HG02642 (cell line): ENCODE measurements at regions not wholly inside any gene's neighbourhood (a gene's known extent, or its start where the extent isn't known, plus 50 kb on each side); places are given as distances from the start of the nearest gene placed in this dataset.
"Not testable (repeated sequence)": the region's sequence is repeated elsewhere in the genome, so short reads cannot be mapped to it uniquely, and the experiment has no call there.

Experiments used
- ATAC-seq: cut with Tn5 transposase; IDR thresholded peaks from one replicate; pipeline ENCODE4 v1.9.1; 2021; ENCODE audit warnings: mild to moderate bottlenecking; ENCODE audit not compliant: unreplicated experiment, poor library complexity

DNA sequence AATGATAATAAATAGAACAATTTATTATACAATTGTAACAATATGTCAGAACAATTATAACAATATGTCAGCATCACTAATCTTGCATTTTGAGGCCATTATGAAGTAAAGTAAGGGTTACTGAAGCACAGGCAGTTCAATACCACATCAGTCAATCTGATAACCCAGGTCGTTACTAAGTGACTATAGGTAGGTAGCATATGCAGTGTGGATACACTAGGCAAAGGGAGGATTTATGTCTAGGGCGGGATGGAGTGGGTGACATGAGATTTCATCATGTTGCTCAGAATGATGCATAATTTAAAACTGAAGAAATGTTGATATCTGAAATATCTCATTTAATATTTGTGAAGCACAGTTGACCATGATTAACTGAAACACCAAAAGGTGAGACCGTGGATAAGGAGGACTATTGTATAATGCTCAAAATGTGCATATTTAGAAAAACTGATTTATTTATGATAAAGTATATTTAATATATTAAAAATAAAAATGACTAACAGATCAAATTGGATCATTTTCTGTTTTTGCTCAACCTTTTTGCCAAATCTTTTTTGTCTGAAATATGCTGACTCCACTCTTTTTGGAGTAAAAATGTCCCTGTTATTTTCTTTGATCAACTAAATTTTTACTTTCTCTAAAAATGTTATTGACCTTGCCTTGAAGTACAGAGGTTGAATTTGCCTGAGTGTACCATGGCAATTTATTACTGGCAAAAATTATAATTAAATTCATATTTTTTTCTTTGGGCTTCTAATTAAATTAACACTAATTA, 1189.4 kb upstream of the USP15 start:
- ATAC-seq: no peak

DNA sequence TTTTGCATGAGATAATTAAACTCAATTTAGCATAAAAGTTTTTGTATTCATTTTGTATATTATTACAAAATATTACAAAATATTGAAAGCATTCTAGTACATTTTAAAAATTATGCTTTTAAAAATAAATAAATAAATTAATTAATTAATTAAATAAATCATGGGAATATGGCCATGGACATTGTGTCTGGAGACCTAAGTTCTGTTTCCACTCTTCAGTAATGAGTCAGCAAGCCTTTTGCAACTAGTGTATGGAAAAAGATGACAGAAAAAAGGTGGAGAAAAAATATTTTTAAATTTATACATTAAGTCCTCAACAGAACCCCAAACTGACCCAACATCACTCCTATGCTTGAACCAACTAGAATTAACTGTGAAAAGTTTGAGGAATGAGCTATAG, 1187.5 kb upstream of the USP15 start:
- no peak for ATAC-seq

DNA sequence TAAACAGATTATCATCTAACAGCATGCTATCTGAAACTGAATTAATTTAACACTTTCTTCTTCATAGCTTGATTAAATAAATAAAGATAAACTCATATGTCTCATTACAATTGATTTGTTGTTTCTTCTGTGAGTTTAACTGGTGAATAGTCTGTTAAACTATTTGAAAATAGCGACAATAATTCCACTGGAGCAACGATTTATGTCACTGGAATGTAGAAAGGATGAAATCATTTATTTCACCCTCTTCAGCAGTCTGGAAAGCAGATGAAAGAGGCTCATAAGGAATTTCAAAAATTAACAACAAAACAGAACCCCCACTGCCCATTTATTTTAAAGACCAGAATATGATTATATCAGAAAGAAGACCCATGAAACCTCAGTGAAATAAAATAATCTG, 1165.1 kb upstream of the USP15 start:
- ATAC-seq: no peak

DNA sequence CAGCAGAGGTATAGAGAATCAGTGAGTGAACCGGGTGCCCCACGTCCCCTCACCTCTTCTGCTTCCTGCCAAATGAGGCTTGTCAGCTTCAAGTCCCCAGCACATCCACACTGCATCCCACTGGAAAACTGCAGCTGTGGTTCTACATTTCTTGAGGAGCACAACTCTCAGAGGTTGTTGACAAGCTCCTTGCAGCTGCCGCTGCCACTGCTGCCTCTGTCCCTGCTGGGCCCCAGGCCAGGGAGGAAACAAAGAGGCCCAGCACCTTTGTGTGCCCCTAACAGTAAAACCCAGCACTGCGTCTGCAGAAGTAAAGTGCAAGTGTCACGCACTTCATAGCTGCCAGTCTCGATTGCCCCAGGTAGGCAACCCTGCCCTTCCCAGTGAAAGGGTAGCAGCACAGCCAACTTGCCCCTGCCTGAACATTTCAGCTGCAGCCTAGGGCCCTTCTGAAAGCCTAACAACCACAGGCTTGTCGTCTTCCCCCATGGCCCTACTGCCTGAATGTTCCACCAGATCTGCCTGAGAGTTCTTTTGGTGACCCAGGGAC, 1162.1 kb upstream of the USP15 start:
- ATAC-seq: no peak

DNA sequence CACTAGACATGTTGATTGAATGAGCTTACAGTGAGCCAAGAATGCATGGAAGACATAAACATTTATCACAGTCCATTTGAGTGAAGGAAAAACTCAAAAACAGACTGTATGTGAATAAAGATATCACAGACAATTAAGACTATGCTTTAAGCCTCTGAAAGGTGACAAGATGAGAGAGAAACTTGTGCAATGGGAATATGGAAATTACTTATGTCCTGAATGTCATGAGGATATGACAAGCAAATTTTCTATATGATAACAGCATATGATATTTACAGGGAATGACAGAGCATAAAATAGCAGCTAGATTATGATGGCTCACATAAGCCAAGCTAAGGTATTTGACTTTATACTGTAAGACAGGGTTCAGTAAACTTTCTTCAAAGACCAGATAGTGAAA, 1153.1 kb upstream of the USP15 start:
- ATAC-seq: no peak

- ATAC-seq: no peak
Measured at GRCh38 chr12:61111218-61111617, 1149.0 kb upstream of the USP15 start.

- ATAC-seq: no peak
Measured at GRCh38 chr12:61137677-61138414, 1122.4 kb upstream of the USP15 start.

DNA sequence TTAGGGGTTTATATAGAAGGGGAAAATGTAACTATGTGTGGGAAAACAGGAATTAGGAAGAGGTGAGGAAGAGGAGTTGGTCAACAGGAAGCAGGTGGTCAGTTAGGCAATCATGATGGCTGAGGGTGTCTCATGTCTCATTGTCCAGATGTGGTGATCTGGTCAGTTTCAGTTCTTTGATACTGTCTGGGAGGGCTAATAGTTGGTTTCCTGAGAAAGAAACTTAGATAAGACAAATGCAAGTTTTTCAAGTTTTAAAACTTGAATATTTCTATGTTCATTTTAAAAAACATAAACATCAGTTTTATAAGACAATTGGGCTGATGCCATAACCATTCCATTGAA, 1121.8 kb upstream of the USP15 start:
- no peak for ATAC-seq

GRCh38 chr12:61161961-61162360, 1098.2 kb upstream of the USP15 start:
- no peak for ATAC-seq

- no peak for ATAC-seq
Measured at GRCh38 chr12:61188801-61189595, 1071.2 kb upstream of the USP15 start.

DNA sequence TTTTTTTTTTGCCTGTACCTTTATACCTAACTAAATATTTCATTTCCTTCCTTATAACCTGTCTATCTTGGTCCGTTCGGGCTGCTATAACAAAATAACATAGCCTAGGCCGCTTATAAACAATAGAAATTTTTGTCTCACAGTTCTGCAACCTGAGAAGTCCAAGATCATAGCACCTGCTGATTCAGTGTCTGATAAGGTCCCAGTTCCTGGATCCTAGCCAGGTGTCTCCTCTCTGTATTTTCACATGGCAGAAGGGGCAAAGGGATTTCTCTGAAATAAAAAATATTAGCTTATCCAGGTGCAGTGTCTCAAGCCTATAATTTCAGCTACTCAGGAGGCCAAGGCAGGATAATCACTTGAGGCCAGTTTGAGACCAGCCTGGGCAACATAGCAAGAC, 1046.6 kb upstream of the USP15 start:
- ATAC-seq: no peak

DNA sequence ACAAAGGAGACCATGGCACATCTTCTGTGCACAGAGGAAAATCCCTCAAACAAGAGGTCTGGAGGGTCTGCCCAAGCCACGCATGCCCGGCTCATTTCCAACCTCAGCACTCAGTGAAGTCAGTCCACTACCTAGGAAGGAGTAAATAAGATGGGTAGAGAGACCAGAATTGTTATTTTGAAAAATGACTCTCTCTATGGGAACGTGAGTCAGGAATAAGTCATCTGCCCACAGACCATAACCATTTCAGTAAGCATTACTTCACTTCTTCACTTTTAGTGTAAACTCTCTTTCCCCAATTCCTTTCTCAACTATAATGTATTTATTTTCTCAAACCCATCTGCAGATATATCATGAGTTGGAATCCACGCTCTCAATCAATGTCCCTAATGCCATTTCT, 1039.9 kb upstream of the USP15 start:
- no peak for ATAC-seq

DNA sequence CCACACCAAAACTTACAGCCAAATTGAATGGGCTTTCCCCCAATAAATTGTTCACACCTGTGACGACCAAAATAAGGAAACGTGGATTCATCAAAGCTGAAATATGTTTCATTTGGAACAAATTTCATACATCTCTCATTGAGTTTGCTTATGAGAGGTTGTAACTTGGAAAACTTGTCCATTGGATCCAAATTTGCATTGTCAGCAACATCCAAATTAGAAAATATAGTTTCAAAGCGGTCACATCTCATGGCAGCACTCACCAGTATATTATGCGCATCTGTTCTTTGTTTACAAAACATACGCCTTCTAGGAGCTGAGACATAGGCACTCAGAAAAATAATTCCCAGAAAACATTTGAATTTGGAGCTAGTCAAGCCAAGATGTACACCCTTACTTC, 1028.2 kb upstream of the USP15 start:
- ATAC-seq: no peak

- ATAC-seq: no peak
Measured at GRCh38 chr12:61250303-61250702, 1009.9 kb upstream of the USP15 start.

DNA sequence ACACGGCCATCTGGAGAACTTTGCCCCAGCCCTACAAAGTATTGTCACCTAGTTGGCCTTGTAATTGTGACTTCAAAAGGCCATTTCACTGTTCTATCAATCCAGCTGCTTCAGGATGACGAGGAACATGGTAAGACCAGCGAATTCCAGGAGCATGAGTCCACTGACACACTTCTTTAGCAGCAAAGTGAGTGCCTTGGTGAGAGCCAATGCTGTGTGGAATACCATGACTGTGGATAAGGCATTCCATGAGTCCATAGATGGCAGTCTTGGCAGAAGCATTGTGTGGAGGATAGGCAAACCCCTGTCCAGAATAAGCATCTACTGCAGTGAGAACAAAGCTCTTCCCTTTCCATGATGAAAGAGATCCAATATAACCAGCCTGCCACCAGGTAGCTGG, 1009.1 kb upstream of the USP15 start:
- ATAC-seq: no peak

GRCh38 chr12:61254225-61254624, 1006.0 kb upstream of the USP15 start:
- ATAC-seq: no peak

DNA sequence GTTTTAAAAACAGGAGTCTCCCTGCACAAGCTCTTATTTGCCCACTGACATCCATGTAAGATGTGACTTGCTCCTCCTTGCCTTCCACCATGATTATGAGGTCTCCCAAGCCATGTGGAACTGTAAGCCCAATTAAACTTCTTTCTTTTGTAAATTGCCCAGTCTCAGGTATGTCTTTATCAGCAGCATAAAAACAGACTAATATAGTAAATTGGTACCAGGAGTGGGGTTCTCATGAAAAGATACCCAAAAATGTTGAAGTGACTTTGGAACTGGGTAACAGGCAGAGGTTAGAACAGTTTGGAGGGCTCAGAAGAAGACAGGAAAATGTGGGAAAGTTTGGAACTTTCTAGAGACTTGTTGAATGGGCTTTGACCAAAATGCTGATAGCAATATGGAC, 995.9 kb upstream of the USP15 start:
- not testable (repeated sequence) for ATAC-seq

DNA sequence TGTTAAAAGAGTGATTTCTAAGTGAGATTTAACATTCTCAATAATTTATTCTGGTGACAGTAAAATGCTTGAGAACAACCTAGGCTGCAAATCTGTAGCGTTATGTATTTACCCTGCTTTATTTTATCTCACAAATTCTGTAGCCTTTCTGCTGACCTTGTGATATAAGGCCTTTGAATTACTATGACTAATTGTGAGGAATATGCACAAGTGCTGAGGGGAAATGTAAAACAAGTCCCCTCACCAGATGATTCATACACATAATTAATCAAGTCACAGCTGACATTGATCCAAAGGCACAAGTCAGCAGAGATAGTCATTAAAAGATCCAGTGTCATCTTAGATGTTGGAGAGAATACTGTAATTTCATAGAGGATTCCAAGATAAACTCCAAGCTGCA, 992.7 kb upstream of the USP15 start:
- no peak for ATAC-seq

- no peak for ATAC-seq
Measured at GRCh38 chr12:61272441-61272840, 987.8 kb upstream of the USP15 start.

- ATAC-seq: no peak
Measured at GRCh38 chr12:61282790-61283575, 977.2 kb upstream of the USP15 start.
